PC-3 (cell line): ENCODE measurements at regions not wholly inside any gene's neighbourhood (a gene's known extent, or its start where the extent isn't known, plus 50 kb on each side); places are given as distances from the start of the nearest gene placed in this dataset.

Source experiments
- CTCF ChIP-seq: fragments of 300-600 bp; sonication (generic); conservative IDR thresholded peaks from 2 replicates; pipeline ENCODE4 v1.5.1; 2017; ENCODE audit warnings: antibody characterized with exemption, low read depth, mild to moderate bottlenecking, low read length
- EZH2 ChIP-seq: fragments of 300-600 bp; sonication (generic); IDR thresholded peaks from one replicate; pipeline ENCODE4 v1.6.1; 2017; ENCODE audit warnings: antibody characterized with exemption, mild to moderate bottlenecking, low read length; ENCODE audit not compliant: unreplicated experiment
- EZH2phosphoT487 ChIP-seq: fragments of 300-600 bp; sonication (generic); IDR thresholded peaks from 2 replicates; pipeline ENCODE4 v1.6.1; 2018; ENCODE audit warnings: mild to moderate bottlenecking, antibody characterized with exemption, low read length, borderline replicate concordance

DNA sequence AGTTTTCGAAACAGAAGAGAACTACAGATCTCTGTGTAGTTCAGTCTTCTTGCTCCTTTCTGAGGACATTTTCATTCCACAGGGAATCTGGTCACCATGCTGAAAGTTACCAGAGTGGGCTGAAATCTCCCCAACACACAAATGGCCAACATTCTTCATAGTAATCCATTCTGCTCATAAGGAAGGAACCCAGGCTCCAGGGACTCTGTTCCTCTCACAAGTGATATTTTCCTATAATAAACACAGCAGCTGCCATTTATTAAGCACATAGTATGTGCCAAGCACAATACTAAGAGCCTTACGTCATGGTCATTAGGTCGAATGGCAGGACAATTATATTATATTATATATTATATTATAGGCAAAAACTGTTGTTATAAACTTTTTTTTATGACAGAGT, 109.8 kb downstream of the RAB11FIP2 start:
- TF ChIP-seq CTCF = no peak
- TF ChIP-seq EZH2 = no peak
- no peak for TF ChIP-seq EZH2phosphoT487
